GM23248 (cell line): ENCODE measurements at regions not wholly inside any gene's neighbourhood (a gene's known extent, or its start where the extent isn't known, plus 50 kb on each side); places are given as distances from the start of the nearest gene placed in this dataset.

Source experiments
- EZH2 ChIP-seq: fragments of 200-600 bp; sonication (generic); IDR thresholded peaks from 2 replicates; pipeline ENCODE4 v1.6.1; 2018; ENCODE audit warnings: antibody characterized with exemption, mild to moderate bottlenecking; ENCODE audit not compliant: insufficient read depth, poor library complexity, severe bottlenecking
- EZH2phosphoT487 ChIP-seq: fragments of 200-600 bp; sonication (generic); IDR thresholded peaks from 2 replicates; pipeline ENCODE4 v1.6.1; 2018; ENCODE audit warnings: antibody characterized with exemption, moderate library complexity, mild to moderate bottlenecking, low read depth; ENCODE audit not compliant: insufficient read depth

- TF ChIP-seq EZH2 (no peak), EZH2phosphoT487 (no peak)
Measured at GRCh38 chr3:167919590-167919989, 176.1 kb downstream of the GOLIM4 start.
